Transverse colon (tissue), 4 donors: ENCODE measurements at regions not wholly inside any gene's neighbourhood (a gene's known extent, or its start where the extent isn't known, plus 50 kb on each side); places are given as distances from the start of the nearest gene placed in this dataset.

ENCODE experiments used
- DNase-seq: peaks from one replicate; pipeline ENCODE4 v3.0.0-alpha.2; 2019
- H3K27ac ChIP-seq, 4 donors: fragments of 200-600 bp; sonication (generic); 2 replicates each; pipeline ENCODE4 v1.5.1; 2016 to 2018; ENCODE audit warnings: inconsistent platforms in 4 of 4
- H3K27me3 ChIP-seq: fragments of 200-600 bp; sonication (generic); 2 replicates; pipeline ENCODE4 v1.5.1; 2017; ENCODE audit warnings: inconsistent platforms
- H3K36me3 ChIP-seq, 4 donors: fragments of 200-600 bp; sonication (generic); 2 replicates each; pipeline ENCODE4 v1.5.1; 2017 to 2019; ENCODE audit warnings: inconsistent platforms in 4 of 4
- H3K4me1 ChIP-seq, 4 donors: fragments of 200-600 bp; sonication (generic); 2 replicates each; pipeline ENCODE4 v1.5.1; 2017 to 2020; ENCODE audit warnings: inconsistent platforms in 4 of 4
- H3K4me3 ChIP-seq, 4 donors: fragments of 200-600 bp; sonication (generic); 1 replicate in 1 of 4; 2 replicates in 3 of 4; pipeline versions ENCODE4 v1.5.1 to v1.6.1; 2017 to 2019; ENCODE audit warnings: inconsistent platforms in 4 of 4
- H3K9me3 ChIP-seq, 2 donors: fragments of 200-600 bp; sonication (generic); 2 replicates each; pipeline ENCODE4 v1.5.1; 2017 to 2019; ENCODE audit warnings: inconsistent platforms in 2 of 2
- EP300 ChIP-seq: sonication (generic); formaldehyde crosslinking; IDR thresholded peaks from one replicate; pipeline ENCODE4 v1.6.1; 2017; ENCODE audit warnings: antibody characterized with exemption, low read depth
- POLR2A ChIP-seq: fragments of 450-650 bp; IDR thresholded peaks from one replicate; pipeline ENCODE4 v1.6.1; 2016; ENCODE audit warnings: antibody characterized with exemption, mild to moderate bottlenecking, moderate library complexity
- POLR2AphosphoS5 ChIP-seq, 3 donors: sonication (generic); formaldehyde crosslinking; IDR thresholded peaks; one replicate each; pipeline ENCODE4 v1.6.1; 2016; ENCODE audit warnings: antibody characterized with exemption in 3 of 3
- WGBS, 2 donors: methylation state at CpG; one replicate each; pipeline ENCODE4 v1.1.5; 2018; ENCODE audit warnings: low coverage in 1 of 2; 5-methylcytosine and 5-hydroxymethylcytosine counted together
- in situ Hi-C, 4 donors: fragments of 200-750 bp; cut with MboI; loops; one replicate each; pipeline versions ENCODE4 v1.15.0 to v1.15.1; 2017; ENCODE audit warnings: low sequenced_read_pairs in 3 of 4, low pct_ligation_motif_present in 1 of 4, low pct_unique_long_range_greater_than_20kb in 1 of 4
- intact Hi-C: fragments of 100-400 bp; cut with DNase I; formaldehyde crosslinking; loops from one replicate; pipeline ENCODE4 v1.15.1; 2023; ENCODE audit warnings: low total_unique reads
- TF ChIP-seq, protein P1 (sequence below), 5 experiments: fragments of 200-600 bp in 3 of 5; fragments of 450-650 bp in 2 of 5; sonication (generic) in 3 of 5; IDR thresholded peaks; 1 replicate in 2 of 5; 2 replicates in 3 of 5; pipeline ENCODE4 v1.5.1; 2016 to 2017; ENCODE audit warnings: antibody characterized with exemption in 5 of 5, inconsistent platforms in 3 of 5, mild to moderate bottlenecking in 2 of 5, moderate library complexity in 1 of 5

- Histone ChIP-seq H3K4me1 (no peaks in the 10 kb centered on the region), H3K27me3 (no peaks in the 10 kb centered on the region), H3K27ac (no peak overlapping the region), H3K36me3 (no peaks in the 10 kb centered on the region), H3K9me3 (no peaks in the 10 kb centered on the region), H3K4me3 (no peak overlapping the region)
- TF ChIP-seq, protein P1, sequence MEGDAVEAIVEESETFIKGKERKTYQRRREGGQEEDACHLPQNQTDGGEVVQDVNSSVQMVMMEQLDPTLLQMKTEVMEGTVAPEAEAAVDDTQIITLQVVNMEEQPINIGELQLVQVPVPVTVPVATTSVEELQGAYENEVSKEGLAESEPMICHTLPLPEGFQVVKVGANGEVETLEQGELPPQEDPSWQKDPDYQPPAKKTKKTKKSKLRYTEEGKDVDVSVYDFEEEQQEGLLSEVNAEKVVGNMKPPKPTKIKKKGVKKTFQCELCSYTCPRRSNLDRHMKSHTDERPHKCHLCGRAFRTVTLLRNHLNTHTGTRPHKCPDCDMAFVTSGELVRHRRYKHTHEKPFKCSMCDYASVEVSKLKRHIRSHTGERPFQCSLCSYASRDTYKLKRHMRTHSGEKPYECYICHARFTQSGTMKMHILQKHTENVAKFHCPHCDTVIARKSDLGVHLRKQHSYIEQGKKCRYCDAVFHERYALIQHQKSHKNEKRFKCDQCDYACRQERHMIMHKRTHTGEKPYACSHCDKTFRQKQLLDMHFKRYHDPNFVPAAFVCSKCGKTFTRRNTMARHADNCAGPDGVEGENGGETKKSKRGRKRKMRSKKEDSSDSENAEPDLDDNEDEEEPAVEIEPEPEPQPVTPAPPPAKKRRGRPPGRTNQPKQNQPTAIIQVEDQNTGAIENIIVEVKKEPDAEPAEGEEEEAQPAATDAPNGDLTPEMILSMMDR (IDR thresholded peaks at IDR 0.05), result no peak
- no peak for TF ChIP-seq POLR2A
- no peak for TF ChIP-seq POLR2AphosphoS5 (IDR thresholded peaks at IDR 0.05)
- no peak for TF ChIP-seq EP300
- in situ Hi-C loops (no loop called here), intact Hi-C loops (no loop called here)
- 67% methylated on average over 4 to 7 of the region's 7 CpGs for WGBS, 2 donors
- DNase-seq, result no peak
These were observed 121.1 kb downstream of the PDCD6IP start for GRCh38 chr3:33919312-33920120.

GRCh38 chr3:33920511-33920910 lies 122.1 kb downstream of the PDCD6IP start:
- no peaks in the 10 kb centered on the region for H3K9me3 ChIP-seq
- 82 to 95% methylated on average over 2 to 4 of the region's 4 CpGs for WGBS, 2 donors
- TF ChIP-seq POLR2AphosphoS5 (IDR thresholded peaks at IDR 0.05), result no peak
- TF ChIP-seq POLR2A, result no peak
- TF ChIP-seq, protein P1 (IDR thresholded peaks at IDR 0.05), result no peak
- no peak overlapping the region for H3K27ac ChIP-seq
- no peaks in the 10 kb centered on the region for H3K27me3 ChIP-seq
- no peaks in the 10 kb centered on the region for H3K4me1 ChIP-seq
- H3K4me3 ChIP-seq, result no peak overlapping the region
- intact Hi-C loops (no loop called here), in situ Hi-C loops (no loop called here)
- no peaks in the 10 kb centered on the region for H3K36me3 ChIP-seq
- DNase-seq, result no peak

GRCh38 chr3:33921608-33922007 lies 123.2 kb downstream of the PDCD6IP start:
- Histone ChIP-seq H3K27me3 (no peaks in the 10 kb centered on the region), H3K27ac (no peak overlapping the region), H3K4me3 (no peak overlapping the region), H3K4me1 (no peaks in the 10 kb centered on the region), H3K36me3 (no peaks in the 10 kb centered on the region), H3K9me3 (no peaks in the 10 kb centered on the region)
- WGBS, 2 donors, result 90 to 100% methylated on average over 1 to 2 of the region's 2 CpGs
- in situ Hi-C loops (no loop called here), intact Hi-C loops (no loop called here)
- DNase-seq, result no peak
- TF ChIP-seq POLR2A (no peak), EP300 (no peak), POLR2AphosphoS5 (IDR thresholded peaks at IDR 0.05) (no peak)
- TF ChIP-seq, protein P1 (IDR thresholded peaks at IDR 0.05), result no peak

DNA sequence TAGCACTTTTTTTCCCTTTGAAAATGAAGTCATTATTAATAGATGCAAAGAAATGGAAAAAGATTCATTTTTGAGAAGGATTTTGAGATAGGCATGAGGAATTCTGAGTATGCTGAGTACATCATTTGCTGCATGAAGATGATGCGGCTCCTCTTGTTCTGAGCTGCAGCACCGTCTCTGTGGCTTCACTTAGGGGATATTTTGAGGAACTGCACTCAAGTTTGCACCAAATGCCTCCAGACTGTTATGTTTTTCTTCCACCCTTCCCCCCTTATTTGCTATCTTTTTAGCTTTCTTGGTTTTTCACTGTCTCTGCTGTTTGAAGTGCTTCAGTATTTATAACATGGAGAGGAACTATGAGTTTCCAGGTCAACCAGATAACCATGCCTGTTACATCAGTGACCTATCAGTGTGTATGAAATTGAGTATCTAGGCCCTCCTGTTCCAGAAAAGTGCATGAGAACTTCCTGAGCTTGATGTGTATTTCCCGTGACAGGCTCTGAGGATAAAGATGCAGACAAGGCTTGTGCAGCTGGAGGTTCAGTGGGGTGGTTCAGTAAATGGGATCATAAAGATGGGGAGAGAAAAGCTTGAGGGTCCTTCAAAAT lies 128.7 kb downstream of the PDCD6IP start:
- intact Hi-C loops, result no loop called here
- in situ Hi-C loops, result no loop called here
- Histone ChIP-seq H3K9me3 (no peaks in the 10 kb centered on the region), H3K27ac (no peak overlapping the region), H3K36me3 (no peaks in the 10 kb centered on the region), H3K4me3 (no peak overlapping the region), H3K27me3 (no peaks in the 10 kb centered on the region), H3K4me1 (no peaks in the 10 kb centered on the region)
- DNase-seq, result no peak
- no peak for TF ChIP-seq POLR2A
- TF ChIP-seq, protein P1 (IDR thresholded peaks at IDR 0.05), result no peak
- no peak for TF ChIP-seq EP300
- no peak for TF ChIP-seq POLR2AphosphoS5 (IDR thresholded peaks at IDR 0.05)
- WGBS, 2 donors, result 78 to 80% methylated on average over 3 of the region's 3 CpGs
